GM21528 (cell line): ENCODE measurements at regions not wholly inside any gene's neighbourhood (a gene's known extent, or its start where the extent isn't known, plus 50 kb on each side); places are given as distances from the start of the nearest gene placed in this dataset.

Experiments used
- ATAC-seq: cut with Tn5 transposase; IDR thresholded peaks from one replicate; pipeline ENCODE4 v1.9.1; 2021; ENCODE audit warnings: mild to moderate bottlenecking, moderate library complexity; ENCODE audit not compliant: unreplicated experiment, low FRiP score

DNA sequence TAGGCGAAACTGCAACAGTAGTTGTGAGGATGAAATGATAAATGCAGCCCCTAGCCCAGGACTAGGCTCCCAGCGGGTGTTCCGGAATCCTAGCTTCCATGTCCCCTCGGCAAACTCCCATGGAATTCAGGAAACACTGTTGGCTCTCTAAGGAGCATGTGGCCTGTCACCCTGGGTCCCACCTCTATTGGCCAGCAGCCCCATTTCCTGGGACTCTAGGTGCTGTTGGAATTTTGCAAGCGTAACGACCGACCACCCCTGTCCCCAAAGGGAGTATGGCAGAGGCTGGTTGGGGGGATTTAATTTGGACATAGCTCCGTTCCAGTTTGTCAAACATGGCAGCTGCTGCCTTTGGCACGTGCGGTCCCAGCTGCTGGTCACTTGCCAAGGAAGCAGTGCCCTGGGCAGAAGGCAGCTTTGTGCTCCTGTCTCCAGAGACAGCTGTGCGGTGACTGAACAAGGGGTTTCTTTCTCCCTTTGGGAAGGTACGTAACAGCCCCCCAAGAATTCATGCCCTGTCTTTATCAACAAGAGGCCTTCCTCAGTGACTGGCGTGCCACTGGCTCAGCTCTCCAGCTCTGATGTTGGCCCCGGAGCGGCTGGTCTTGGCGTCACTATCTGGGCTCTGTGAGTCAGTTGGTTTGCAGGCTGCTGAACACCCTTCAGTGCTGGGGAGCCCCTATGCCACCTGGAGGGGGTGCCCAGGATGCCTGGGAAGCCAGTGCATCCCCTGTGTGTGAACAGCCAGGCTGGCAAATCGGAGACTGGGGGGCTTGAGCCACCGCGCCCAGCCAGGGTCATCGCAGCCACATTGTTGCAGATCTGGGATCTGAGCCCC is 235.2 kb upstream of the TNRC6C start:
- no peak for ATAC-seq

DNA sequence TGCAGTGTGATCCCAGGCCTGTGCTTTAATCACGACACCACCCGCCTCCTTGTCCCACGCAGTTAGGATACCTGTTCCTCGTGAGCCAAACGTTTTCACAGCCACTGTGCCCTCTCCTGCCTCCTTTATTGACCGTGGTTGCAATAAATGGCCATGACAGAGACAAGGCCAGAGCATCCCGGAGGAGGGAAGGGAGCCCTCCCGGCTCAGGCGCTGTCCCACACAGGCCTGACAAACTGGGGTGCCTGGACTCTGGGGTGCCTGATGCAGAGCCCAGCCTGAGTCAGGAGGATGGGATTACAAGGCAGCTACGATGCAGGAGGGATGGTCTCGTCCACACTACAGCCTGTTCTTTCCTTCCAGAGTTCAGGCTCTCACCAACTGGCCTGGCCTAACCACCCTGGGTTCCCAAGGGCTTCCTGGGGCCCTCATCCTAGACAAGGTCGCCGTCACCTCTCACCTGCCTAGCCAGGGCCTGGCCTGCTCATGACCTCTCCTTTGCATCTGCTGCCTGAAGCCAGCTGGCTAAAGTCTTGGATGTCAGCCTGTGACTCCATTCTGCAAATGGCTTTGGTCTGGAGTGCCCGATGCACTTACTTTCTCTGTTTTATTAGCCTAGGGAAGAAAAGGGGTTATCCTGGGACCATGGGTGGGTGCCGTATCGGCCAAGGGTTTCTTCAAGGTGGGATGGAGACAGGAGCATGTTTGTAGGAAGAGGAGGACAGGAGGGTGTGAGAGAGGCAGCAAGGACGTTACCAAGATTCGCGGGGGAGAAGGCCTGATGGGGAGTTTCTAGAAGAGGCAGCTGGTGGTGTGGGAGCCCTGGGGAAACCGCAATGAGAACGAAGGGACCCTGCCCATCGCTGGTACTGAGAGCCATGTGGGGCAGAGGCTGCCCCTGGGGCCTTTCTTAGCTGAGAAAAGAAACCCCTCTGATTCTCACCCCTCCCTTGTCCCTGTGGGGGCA is 234.3 kb upstream of the TNRC6C start:
- no peak for ATAC-seq

DNA sequence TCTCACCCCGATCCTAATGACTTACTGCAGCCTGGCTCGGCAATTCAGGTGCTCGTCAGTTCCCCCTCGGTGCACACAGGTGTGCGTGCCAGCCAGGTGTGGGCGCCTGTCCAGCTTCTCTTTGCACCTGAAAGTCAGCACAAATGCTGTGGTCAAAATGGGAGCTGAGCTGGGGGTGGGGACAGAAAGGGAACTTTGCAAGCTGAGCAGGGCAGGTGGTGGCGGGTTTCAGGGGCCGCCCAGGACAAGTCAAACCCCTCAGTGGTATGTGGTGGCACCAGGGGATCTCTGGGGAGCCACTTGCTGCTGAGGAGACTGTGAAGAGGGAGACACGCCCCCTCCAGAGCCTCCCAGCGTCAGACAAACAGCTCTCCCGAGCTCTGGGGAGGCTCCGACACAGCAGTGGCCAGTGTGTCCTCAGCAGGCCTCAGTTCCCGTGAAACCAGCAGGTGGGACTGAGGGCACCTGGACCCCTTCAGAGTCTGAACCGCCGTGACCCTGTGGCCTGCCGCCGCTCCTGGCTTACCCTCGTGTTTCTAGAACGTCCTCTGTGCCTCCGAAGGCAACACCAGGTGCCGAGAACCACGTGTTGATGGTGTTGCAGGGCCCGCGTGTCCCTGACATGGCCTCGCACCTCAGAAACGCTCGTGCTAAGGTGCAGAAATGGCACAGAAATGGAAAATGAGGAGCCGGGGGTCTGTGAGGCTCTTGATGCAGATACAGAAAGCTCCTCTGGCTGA is 233.5 kb upstream of the TNRC6C start:
- no peak for ATAC-seq

GRCh38 chr17:77725846-77726245 is 232.7 kb upstream of the TNRC6C start:
- no peak for ATAC-seq

- no peak for ATAC-seq
These were observed 231.9 kb upstream of the TNRC6C start for GRCh38 chr17:77726549-77727006.

DNA sequence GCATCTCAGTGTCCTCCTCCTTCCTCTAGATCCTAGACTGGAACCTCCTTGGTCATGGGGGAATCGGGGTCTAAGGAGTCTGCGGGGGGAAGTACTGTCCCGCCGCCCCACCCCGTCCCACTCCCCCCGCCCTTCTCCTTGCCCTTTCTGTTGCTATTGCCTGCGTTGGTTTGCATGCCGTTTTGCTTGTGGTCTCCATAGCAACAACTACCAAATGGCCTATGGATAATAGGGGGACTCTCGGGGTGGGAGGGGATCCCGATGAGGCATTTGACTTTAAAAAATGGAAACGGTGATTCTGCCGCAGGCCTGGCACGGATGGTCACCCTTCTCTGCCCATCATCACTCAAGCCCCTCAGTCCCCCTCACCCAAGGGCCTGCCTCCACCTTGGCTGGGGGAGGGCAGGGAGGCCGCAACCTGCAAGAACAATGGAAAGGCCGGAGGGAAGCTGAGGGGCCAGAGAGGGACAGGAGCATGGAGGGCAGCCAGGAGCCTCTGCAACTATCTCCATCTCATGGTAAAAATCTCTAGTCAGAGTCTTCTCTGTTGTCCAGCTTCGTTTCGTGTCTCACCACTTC is 231.4 kb upstream of the TNRC6C start:
- no peak for ATAC-seq

DNA sequence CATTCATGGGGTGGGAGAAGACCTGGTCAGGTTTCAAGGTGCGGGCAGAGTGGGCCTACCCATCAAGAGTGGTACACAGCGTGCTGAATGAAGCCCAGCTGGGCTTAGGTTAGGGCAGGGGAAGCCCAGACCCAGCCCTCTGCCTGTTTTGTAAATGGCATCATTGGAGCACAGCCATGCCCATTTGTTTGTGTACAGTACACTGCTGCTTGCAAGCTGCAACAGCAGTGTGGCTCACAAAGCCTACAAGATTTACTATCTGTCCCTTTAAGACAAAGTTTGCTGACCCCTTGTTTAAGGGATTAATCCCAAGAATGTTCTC is 230.1 kb upstream of the TNRC6C start:
- no peak for ATAC-seq

GRCh38 chr17:77728871-77729270 is 229.6 kb upstream of the TNRC6C start:
- ATAC-seq: no peak

DNA sequence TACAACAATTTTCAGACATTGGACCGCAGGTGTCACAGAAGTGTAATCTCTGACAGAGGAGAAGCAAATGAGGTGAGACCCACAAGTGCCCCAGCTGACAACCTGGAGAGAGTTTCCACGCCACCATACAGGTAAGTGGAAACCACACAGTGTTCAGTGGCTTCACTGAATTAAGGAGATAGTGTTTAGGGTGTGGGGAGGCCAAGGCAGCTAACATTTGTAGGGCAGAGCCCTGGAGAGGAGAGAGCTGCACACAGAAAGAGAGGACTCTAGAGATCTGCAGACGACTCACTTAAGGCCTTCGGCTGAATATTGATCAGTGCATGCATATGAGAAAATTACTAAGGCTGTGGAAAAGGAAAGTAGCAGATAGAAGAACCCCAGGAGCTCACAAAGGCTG is 228.9 kb upstream of the TNRC6C start:
- no peak for ATAC-seq

DNA sequence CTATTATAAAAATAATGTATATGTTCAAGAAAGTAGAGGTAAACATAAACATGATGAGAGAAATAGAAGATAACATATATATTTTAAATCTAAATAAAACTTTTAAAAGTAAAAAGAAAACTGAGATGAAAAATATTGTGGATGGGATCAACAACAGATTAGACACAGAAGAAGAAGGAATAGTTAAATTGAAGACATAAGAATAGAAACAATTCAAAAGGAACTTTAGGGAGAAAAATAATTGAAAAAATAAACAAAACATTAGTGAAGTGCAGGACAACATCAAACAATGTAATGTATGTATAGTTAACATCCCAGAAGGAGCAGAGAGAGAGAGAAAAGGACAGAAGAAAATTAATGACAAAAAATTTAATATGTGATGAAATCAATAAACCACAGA is 228.1 kb upstream of the TNRC6C start:
- no peak for ATAC-seq

- ATAC-seq: no peak
These were observed 224.8 kb upstream of the TNRC6C start for GRCh38 chr17:77733576-77734296.

DNA sequence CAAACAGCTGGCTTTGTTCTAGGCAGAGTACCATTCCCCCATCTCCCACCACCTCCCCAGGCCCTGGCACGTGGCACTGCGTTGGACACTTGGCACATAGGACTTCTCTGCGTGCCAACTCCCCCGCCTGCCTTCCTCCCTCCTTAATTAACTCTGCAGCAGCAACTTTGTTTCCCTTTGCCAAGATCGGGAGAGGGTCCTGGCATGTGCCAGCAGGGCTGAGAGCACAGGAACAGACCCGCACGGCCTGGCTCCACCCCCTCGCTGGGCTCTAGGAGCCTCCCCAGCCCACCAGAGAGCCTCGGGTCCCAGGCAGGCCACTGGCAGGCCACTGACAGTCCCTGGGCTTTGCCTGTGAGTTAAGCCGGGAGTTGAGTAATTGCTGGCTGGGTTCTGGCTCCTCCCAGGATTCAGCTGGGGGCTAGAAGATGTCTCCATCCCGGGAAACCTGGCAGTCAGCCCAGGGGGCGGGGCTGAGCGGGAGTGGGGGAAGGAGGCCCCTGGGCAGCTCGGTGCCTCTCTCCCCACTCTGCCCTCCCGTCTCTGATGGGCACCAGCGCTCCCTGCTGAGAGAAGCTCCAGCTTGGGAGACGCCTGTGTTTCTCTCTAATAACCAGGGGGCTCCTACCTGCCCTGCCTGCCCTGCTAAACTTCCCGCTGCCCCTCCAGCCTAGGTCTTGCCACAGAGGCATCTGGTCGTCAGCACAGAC is 224.0 kb upstream of the TNRC6C start:
- ATAC-seq: no peak

- ATAC-seq: no peak
These were observed 223.4 kb upstream of the TNRC6C start for GRCh38 chr17:77735081-77735565.

GRCh38 chr17:77735566-77736198 is 222.8 kb upstream of the TNRC6C start:
- ATAC-seq: no peak

- ATAC-seq: no peak
These were observed 222.3 kb upstream of the TNRC6C start for GRCh38 chr17:77736199-77736585.

DNA sequence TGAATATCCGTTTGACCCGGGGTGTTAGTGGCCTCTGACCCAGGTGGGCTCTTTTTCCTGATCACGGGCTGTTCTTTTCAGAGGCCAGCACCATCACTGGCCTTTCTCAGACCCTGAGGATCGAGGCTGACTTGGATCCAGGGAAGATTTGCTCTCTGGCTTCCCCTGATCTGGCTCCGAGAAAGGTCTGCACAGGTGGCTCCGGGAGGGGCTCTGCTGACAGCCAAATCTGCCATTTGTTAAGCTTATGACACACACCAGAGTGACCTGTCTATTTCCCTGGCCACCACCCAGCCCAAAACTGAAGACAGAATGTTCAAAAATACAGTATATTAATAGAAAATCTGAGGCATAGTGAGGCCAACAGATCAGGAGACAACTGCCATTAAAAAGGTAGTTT is 221.8 kb upstream of the TNRC6C start:
- ATAC-seq: no peak

- ATAC-seq: no peak
These were observed 220.8 kb upstream of the TNRC6C start for GRCh38 chr17:77737442-77738265.
